Stimulated activated CD8-positive, alpha-beta memory T cell treated with anti-CD3 and anti-CD28 coated beads, Interleukin-2, amount 100 ng/mL, for 48 hours (primary cell): ENCODE measurements at regions not wholly inside any gene's neighbourhood (a gene's known extent, or its start where the extent isn't known, plus 50 kb on each side); places are given as distances from the start of the nearest gene placed in this dataset.

ENCODE experiments used
- DNase-seq, 2 donors: peaks; one replicate each; pipeline ENCODE4 v3.0.0-alpha.2; 2020; ENCODE audit warnings: low read depth in 2 of 2

- DNase-seq, result no peak
Observed at GRCh38 chr18:24878289-24878688, 417.9 kb downstream of the HRH4 start.

- DNase-seq, result no peak
Observed at GRCh38 chr18:24885276-24885675, 424.8 kb downstream of the HRH4 start.

- DNase-seq, result no peak
Observed at GRCh38 chr18:24894880-24895279, 434.4 kb downstream of the HRH4 start.

GRCh38 chr18:24897461-24897860 is 437.0 kb downstream of the HRH4 start:
- no peak for DNase-seq

GRCh38 chr18:24910221-24910620 is 441.7 kb downstream of the ZNF521 start:
- DNase-seq, result no peak

GRCh38 chr18:24913507-24914170 is 438.3 kb downstream of the ZNF521 start:
- no peak for DNase-seq

GRCh38 chr18:24914171-24914525 is 437.8 kb downstream of the ZNF521 start:
- no peak for DNase-seq

GRCh38 chr18:24914685-24915084 is 437.3 kb downstream of the ZNF521 start:
- DNase-seq, result no peak

GRCh38 chr18:24915547-24915946 is 436.4 kb downstream of the ZNF521 start:
- DNase-seq, result no peak

- DNase-seq, result no peak
Observed at GRCh38 chr18:24917767-24918166, 434.2 kb downstream of the ZNF521 start.

- DNase-seq, result no peak
Observed at GRCh38 chr18:24918257-24918656, 433.7 kb downstream of the ZNF521 start.

- no peak for DNase-seq
Observed at GRCh38 chr18:24919181-24919797, 432.7 kb downstream of the ZNF521 start.

- no peak for DNase-seq
Observed at GRCh38 chr18:24922491-24922890, 429.5 kb downstream of the ZNF521 start.

- no peak for DNase-seq
Observed at GRCh38 chr18:24923138-24923537, 428.8 kb downstream of the ZNF521 start.

- no peak for DNase-seq
Observed at GRCh38 chr18:24924066-24924716, 427.8 kb downstream of the ZNF521 start.

GRCh38 chr18:24926649-24927048 is 425.3 kb downstream of the ZNF521 start:
- no peak for DNase-seq

GRCh38 chr18:24928301-24928878 is 423.6 kb downstream of the ZNF521 start:
- DNase-seq, result no peak

- DNase-seq, result no peak
Observed at GRCh38 chr18:24930478-24930877, 421.5 kb downstream of the ZNF521 start.

GRCh38 chr18:24930971-24931370 is 421.0 kb downstream of the ZNF521 start:
- no peak for DNase-seq

GRCh38 chr18:24933345-24933744 is 418.6 kb downstream of the ZNF521 start:
- DNase-seq, result no peak

- DNase-seq, result no peak
Observed at GRCh38 chr18:24934258-24934932, 417.6 kb downstream of the ZNF521 start.

- DNase-seq, result no peak
Observed at GRCh38 chr18:24935008-24935407, 417.0 kb downstream of the ZNF521 start.
